ENCODE measurements at regions not wholly inside any gene's neighbourhood (a gene's known extent, or its start where the extent isn't known, plus 50 kb on each side); places are given as distances from the start of the nearest gene placed in this dataset.

- Histone ChIP-seq H3K4me3 (ENCODE audit: low read depth in 1 of 2, low read length in 1 of 2) (no peak overlapping the region), H3K27me3 (no peaks in the 10 kb centered on the region), H3K36me3 (no peaks in the 10 kb centered on the region), H3K9me3 (no peaks in the 10 kb centered on the region), H3K27ac (no peak overlapping the region), H3K4me1 (ENCODE audit: control insufficient read depth in 1 of 2, insufficient read depth in 1 of 2, low read depth in 1 of 2, low read length in 1 of 2) (no peaks in the 10 kb centered on the region)
- no peak for TF ChIP-seq CTCF (IDR thresholded peaks at IDR 0.05)
Measured at GRCh38 chr7:140996-141395, 51.4 kb upstream of the FAM20C start.

DNA sequence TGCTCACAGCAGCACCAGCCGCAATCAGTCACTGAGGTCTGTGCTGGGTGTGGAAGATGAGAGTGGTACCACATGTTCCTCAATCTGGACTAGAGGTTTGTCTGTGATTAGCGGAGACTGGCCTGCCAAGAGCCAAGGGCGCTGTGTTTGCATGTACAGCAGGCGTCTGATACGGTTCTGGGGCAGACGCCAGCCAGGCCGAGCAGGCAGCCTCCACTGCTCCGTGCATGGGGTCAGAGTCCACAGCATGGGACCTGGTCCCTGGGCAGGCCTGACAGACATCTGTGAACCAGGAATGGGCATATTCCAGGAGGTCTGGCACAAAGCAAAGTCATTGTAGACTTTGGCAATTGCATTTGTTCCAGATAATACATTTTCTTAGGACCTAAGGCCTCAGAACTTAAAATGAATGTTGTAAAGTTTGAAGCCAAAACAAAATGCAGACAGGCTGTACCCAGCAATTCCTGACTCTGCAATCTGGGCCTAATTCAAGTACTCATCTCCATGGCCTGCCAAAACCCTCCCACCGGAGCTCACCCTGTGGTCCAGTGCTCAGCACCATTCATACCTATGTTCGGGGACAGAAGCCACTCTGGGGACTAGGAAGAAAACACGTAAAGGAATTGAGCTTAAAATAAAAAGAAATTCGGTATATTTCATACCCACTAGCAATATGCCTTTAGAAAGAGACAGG, 50.0 kb upstream of the FAM20C start:
- Histone ChIP-seq H3K4me3 (ENCODE audit: low read depth in 1 of 2, low read length in 1 of 2) (no peak overlapping the region), H3K27ac (no peak overlapping the region), H3K9me3 (no peaks in the 10 kb centered on the region), H3K4me1 (ENCODE audit: control insufficient read depth in 1 of 2, insufficient read depth in 1 of 2, low read depth in 1 of 2, low read length in 1 of 2) (no peaks in the 10 kb centered on the region), H3K36me3 (no peaks in the 10 kb centered on the region), H3K27me3 (no peaks in the 10 kb centered on the region)
- TF ChIP-seq CTCF (IDR thresholded peaks at IDR 0.05): no peak
